ENCODE measurements at regions not wholly inside any gene's neighbourhood (a gene's known extent, or its start where the extent isn't known, plus 50 kb on each side); places are given as distances from the start of the nearest gene placed in this dataset.

DNA sequence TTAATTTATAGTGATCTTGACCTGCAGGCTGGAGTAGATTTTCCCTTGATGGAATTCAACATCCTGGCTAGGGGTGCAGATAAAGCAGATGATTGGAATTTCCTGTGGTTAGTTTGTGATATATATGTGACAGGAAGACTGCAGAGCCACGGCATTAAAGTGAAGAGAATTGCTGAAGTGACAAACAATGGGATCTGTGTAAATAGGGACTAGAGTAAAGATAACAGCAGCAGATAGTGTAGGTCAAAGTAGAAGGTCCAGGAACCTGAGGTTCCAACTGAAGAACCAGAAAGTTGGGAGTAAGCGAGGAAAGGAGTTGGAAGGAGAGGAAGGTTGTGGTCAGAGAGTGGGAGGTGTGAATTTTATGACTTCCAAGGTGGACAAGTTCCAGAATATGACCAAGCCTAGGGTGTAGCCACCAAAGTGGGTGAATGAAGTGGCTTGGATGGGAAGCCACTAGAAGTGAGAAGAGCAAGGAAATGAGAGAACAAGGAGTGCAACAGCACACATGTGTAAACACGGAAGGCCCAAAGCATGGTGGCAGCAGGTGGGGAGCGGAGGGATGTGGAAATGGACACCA, 325.0 kb downstream of the RAB28 start:
- intact Hi-C loops (cut with micrococcal nuclease): no loop called here
- no peak overlapping the region for H3K4me2 ChIP-seq (ENCODE audit: insufficient read depth, low read length)
- 0% methylated on average over 4 of the region's 4 CpGs for WGBS (ENCODE audit: insufficient coverage, low coverage, missing lambda C conversion rate)
- H3K9me3 ChIP-seq (replicated peaks; ENCODE audit: control insufficient read depth, insufficient read depth, low read depth, low read length): no peaks in the 10 kb centered on the region
- ChIA-PET CTCF (ENCODE audit: low intra/inter-chr PET ratio) (no interaction called here), POLR2A (no interaction called here)
- DNase-seq (ENCODE audit: extremely low read depth in 1 of 4, low spot score in 3 of 4) (no peak), ATAC-seq (no peak), FAIRE-seq (no peak)
- H2AFZ ChIP-seq (ENCODE audit: low read depth, low read length): no peak overlapping the region
- no peaks in the 10 kb centered on the region for H3K27me3 ChIP-seq (ENCODE audit: control insufficient read depth in 2 of 2, insufficient read depth in 2 of 2, low read length in 2 of 2)
- no peaks in the 10 kb centered on the region for H4K20me1 ChIP-seq (replicated peaks; ENCODE audit: control insufficient read depth, insufficient read depth, low read length)
- H3K9ac ChIP-seq (ENCODE audit: insufficient read depth in 1 of 2, low read depth in 2 of 2, low read length in 2 of 2): no peak overlapping the region
- H3K27ac ChIP-seq (ENCODE audit: extremely low read depth, low read depth, low read length): no peak overlapping the region
- H3K4me1 ChIP-seq (replicated peaks in 1 of 2; ENCODE audit: control insufficient read depth in 2 of 2, insufficient read depth in 2 of 2, low read length in 2 of 2): no peaks in the 10 kb centered on the region
- no peaks in the 10 kb centered on the region for H3K36me3 ChIP-seq (ENCODE audit: control insufficient read depth, insufficient read depth, low read length)
- no peaks in the 10 kb centered on the region for H3K79me2 ChIP-seq (ENCODE audit: control insufficient read depth, insufficient read depth, low read length)
- no peaks in the 10 kb centered on the region for H3K9me1 ChIP-seq (ENCODE audit: control insufficient read depth, insufficient read depth, low read length)
- no peak overlapping the region for H3K4me3 ChIP-seq
- in situ Hi-C loops (cut with MboI): no loop called here
- TF ChIP-seq CXXC5 (CRISPR knock-in tag; IDR thresholded peaks at IDR 0.05): no peak
- no TSS peak for BruUV-seq (replicated peaks)

DNA sequence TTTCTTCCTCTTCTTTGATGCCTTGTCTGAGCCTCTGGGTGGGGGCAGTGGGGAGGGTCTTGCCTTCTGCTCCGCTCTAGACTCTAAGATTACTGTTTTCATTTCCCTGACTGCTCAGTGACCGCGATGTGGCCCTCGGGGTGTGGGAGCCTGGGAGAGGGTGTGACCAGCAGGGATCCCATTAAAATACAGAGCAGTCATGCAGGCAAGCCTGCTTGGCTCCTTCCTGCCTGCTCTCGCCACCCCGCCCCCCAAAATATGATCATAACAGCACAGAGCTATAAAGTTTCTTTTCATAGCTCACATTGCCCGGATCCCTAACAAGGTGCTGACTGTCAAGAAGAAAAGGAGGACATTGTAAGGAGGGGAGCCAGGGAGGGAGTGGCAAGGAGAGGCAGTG, 332.9 kb downstream of the RAB28 start:
- Histone ChIP-seq H4K20me1 (replicated peaks; ENCODE audit: control insufficient read depth, insufficient read depth, low read length) (no peaks in the 10 kb centered on the region), H3K9me3 (replicated peaks; ENCODE audit: control insufficient read depth, insufficient read depth, low read depth, low read length) (no peaks in the 10 kb centered on the region), H3K9me1 (ENCODE audit: control insufficient read depth, insufficient read depth, low read length) (no peaks in the 10 kb centered on the region), H3K79me2 (ENCODE audit: control insufficient read depth, insufficient read depth, low read length) (no peaks in the 10 kb centered on the region), H3K4me2 (ENCODE audit: insufficient read depth, low read length) (no peak overlapping the region), H3K36me3 (ENCODE audit: control insufficient read depth, insufficient read depth, low read length) (no peaks in the 10 kb centered on the region), H3K4me3 (no peak overlapping the region), H3K27me3 (ENCODE audit: control insufficient read depth in 2 of 2, insufficient read depth in 2 of 2, low read length in 2 of 2) (no peaks in the 10 kb centered on the region), H2AFZ (ENCODE audit: low read depth, low read length) (no peak overlapping the region), H3K27ac (ENCODE audit: extremely low read depth, low read depth, low read length) (no peak overlapping the region), H3K4me1 (replicated peaks in 1 of 2; ENCODE audit: control insufficient read depth in 2 of 2, insufficient read depth in 2 of 2, low read length in 2 of 2) (no peaks in the 10 kb centered on the region), H3K9ac (ENCODE audit: insufficient read depth in 1 of 2, low read depth in 2 of 2, low read length in 2 of 2) (no peak overlapping the region)
- FAIRE-seq (no peak), ATAC-seq (no peak), DNase-seq (ENCODE audit: extremely low read depth in 1 of 4, low spot score in 3 of 4) (no peak)
- ChIA-PET CTCF (ENCODE audit: low intra/inter-chr PET ratio) (no interaction called here), POLR2A (no interaction called here)
- in situ Hi-C loops (cut with MboI) (no loop called here), intact Hi-C loops (cut with micrococcal nuclease) (no loop called here)
- 2% methylated on average over 7 of the region's 7 CpGs for WGBS (ENCODE audit: insufficient coverage, low coverage, missing lambda C conversion rate)
- no TSS peak for BruUV-seq (replicated peaks)
- TF ChIP-seq, protein P1, sequence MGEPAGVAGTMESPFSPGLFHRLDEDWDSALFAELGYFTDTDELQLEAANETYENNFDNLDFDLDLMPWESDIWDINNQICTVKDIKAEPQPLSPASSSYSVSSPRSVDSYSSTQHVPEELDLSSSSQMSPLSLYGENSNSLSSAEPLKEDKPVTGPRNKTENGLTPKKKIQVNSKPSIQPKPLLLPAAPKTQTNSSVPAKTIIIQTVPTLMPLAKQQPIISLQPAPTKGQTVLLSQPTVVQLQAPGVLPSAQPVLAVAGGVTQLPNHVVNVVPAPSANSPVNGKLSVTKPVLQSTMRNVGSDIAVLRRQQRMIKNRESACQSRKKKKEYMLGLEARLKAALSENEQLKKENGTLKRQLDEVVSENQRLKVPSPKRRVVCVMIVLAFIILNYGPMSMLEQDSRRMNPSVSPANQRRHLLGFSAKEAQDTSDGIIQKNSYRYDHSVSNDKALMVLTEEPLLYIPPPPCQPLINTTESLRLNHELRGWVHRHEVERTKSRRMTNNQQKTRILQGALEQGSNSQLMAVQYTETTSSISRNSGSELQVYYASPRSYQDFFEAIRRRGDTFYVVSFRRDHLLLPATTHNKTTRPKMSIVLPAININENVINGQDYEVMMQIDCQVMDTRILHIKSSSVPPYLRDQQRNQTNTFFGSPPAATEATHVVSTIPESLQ (CRISPR knock-in tag; IDR thresholded peaks at IDR 0.05): no peak
- no peak for TF ChIP-seq NBN (IDR thresholded peaks at IDR 0.05; ENCODE audit: low read depth)
- TF ChIP-seq RBM39 (optimal IDR thresholded peaks at IDR 0.05; ENCODE audit: low read depth, low read length): no peak
- no peak for TF ChIP-seq NFE2 (IDR thresholded peaks at IDR 0.05; ENCODE audit: low read depth)
- no peak for TF ChIP-seq NFIC (IDR thresholded peaks at IDR 0.05)
- no peak for TF ChIP-seq MTA2 (IDR thresholded peaks at IDR 0.05; ENCODE audit: low read depth)
- no peak for TF ChIP-seq SMARCE1 (IDR thresholded peaks at IDR 0.05)
- no peak for TF ChIP-seq GTF2F1 (IDR thresholded peaks at IDR 0.05; ENCODE audit: low read depth, low read length)
- TF ChIP-seq PHF21A (IDR thresholded peaks at IDR 0.05; ENCODE audit: borderline replicate concordance, low read depth): no peak
- no peak for TF ChIP-seq ZNF24 (IDR thresholded peaks at IDR 0.05)
- TF ChIP-seq XRCC3 (IDR thresholded peaks at IDR 0.05): no peak
- TF ChIP-seq CBX5 (IDR thresholded peaks at IDR 0.05; ENCODE audit: borderline replicate concordance, low read depth): no peak
- TF ChIP-seq TEAD1 (CRISPR knock-in tag; IDR thresholded peaks at IDR 0.05): no peak

Measured in K562 (cell line).